Right lobe of liver (tissue), 6 donors: ENCODE measurements at regions not wholly inside any gene's neighbourhood (a gene's known extent, or its start where the extent isn't known, plus 50 kb on each side); places are given as distances from the start of the nearest gene placed in this dataset.

ENCODE experiments used
- ATAC-seq, 4 donors: fragments of 200-7000 bp; cut with Tn5 transposase; one replicate each; pipeline ENCODE4 v1.9.1; 2020; ENCODE audit warnings: mild to moderate bottlenecking in 4 of 4, moderate library complexity in 4 of 4
- DNase-seq, 3 donors: peaks; one replicate each; pipeline ENCODE4 v3.0.0-alpha.2; 2020
- H3K27ac ChIP-seq, 3 donors: fragments of 200-600 bp; one replicate each; pipeline ENCODE4 v1.8.0; 2022
- H3K27me3 ChIP-seq, 2 donors: fragments of 200-600 bp; one replicate each; pipeline ENCODE4 v1.8.0; 2022
- H3K36me3 ChIP-seq, 4 donors: fragments of 200-600 bp; sonication (generic) in 1 of 4; one replicate each; pipeline versions ENCODE4 v1.5.1 to v1.8.0; 2017 to 2022; ENCODE audit warnings: control low read depth in 1 of 4
- H3K4me1 ChIP-seq, 4 donors: fragments of 200-600 bp; sonication (generic) in 1 of 4; one replicate each; pipeline versions ENCODE4 v1.5.1 to v1.8.0; 2017 to 2022; ENCODE audit warnings: control low read depth in 1 of 4
- H3K4me3 ChIP-seq, 3 donors: fragments of 200-600 bp; one replicate each; pipeline ENCODE4 v1.8.0; 2022
- H3K9me3 ChIP-seq, 4 donors: fragments of 200-600 bp; sonication (generic) in 1 of 4; one replicate each; pipeline versions ENCODE4 v1.5.1 to v1.8.0; 2017 to 2022; ENCODE audit warnings: control low read depth in 1 of 4
- CTCF ChIP-seq, 4 donors: fragments of 200-600 bp in 3 of 4; fragments of 450-650 bp in 1 of 4; IDR thresholded peaks; one replicate each; pipeline versions ENCODE4 v1.5.1 to v1.8.0; 2016 to 2022; ENCODE audit warnings: antibody characterized with exemption in 4 of 4, mild to moderate bottlenecking in 2 of 4
- POLR2A ChIP-seq: fragments of 450-650 bp; IDR thresholded peaks from one replicate; pipeline ENCODE4 v1.6.1; 2017; ENCODE audit warnings: antibody characterized with exemption, mild to moderate bottlenecking
- WGBS: methylation state at CpG from one replicate; pipeline ENCODE4 v1.1.6; 2018; ENCODE audit warnings: low coverage, low lambda C conversion rate; ENCODE audit not compliant: insufficient coverage; ENCODE audit errors: missing lambda C conversion rate; 5-methylcytosine and 5-hydroxymethylcytosine counted together
- intact Hi-C, 2 donors: fragments of 100-400 bp; cut with DNase I; formaldehyde crosslinking; loops; one replicate each; pipeline versions ENCODE4 v1.11.2 to v1.14.1; 2022
- donor health status: DM: no; HTN: yes; CAD: no.
- donor health status: DM: no; HTN: no; CAD: no.
- donor health status: DM: no; HTN: no; CAD: no.
- donor health status: DM: no; HTN: yes; CAD: no.
- donor health status: DM: no; HTN: yes; CAD: no.

DNA sequence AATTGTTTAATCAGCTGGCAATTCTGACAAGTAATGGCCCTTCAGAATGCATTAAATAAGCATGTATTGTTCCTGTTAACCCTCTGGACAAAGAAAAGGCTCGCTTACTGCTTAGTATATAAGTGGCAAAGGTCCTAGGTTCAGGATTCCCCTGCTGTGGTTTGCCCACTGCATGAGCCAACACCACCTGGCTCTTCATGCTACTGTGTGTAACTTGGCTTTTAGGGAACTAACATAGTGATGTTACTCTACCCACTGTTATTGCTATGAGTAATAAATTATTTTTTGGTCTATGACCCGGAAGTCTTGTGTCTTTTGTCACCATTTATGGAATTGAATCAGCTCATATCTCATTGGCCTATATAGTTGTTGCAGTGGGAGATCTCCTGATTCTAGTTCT, 791.7 kb upstream of the PHF14 start:
- intact Hi-C loops: no loop called here

GRCh38 chr7:10192074-10192473, 781.6 kb upstream of the PHF14 start:
- Histone ChIP-seq H3K9me3 (no peaks in the 10 kb centered on the region), H3K4me3 (no peak overlapping the region), H3K4me1 (peaks cover 0 to 3% (median 0%) of the 10 kb centered on the region in 4 donors), H3K27me3 (no peaks in the 10 kb centered on the region), H3K36me3 (no peaks in the 10 kb centered on the region), H3K27ac (no peak overlapping the region)
- no peak for DNase-seq
- intact Hi-C loops: no loop called here
- ATAC-seq: no peak
- WGBS: 62% methylated on average over 3 of the region's 3 CpGs
- TF ChIP-seq POLR2A: no peak
- no peak for TF ChIP-seq CTCF (IDR thresholded peaks at IDR 0.05)

More for the DNA sequence above, 791.7 kb upstream of the PHF14 start:
- Histone ChIP-seq H3K36me3 (no peaks in the 10 kb centered on the region), H3K27me3 (no peaks in the 10 kb centered on the region), H3K4me3 (no peak overlapping the region), H3K27ac (no peak overlapping the region), H3K9me3 (no peaks in the 10 kb centered on the region), H3K4me1 (no peaks in the 10 kb centered on the region)
- 42% methylated on average over 2 of the region's 2 CpGs for WGBS
- no peak for ATAC-seq
- no peak for TF ChIP-seq POLR2A
- no peak for TF ChIP-seq CTCF (IDR thresholded peaks at IDR 0.05)
- DNase-seq: no peak

- no peaks in the 10 kb centered on the region for H3K9me3 ChIP-seq
- H3K4me1 ChIP-seq: no peaks in the 10 kb centered on the region
- TF ChIP-seq CTCF (IDR thresholded peaks at IDR 0.05) (no peak), POLR2A (no peak)
- 33% methylated on average over 1 of the region's 1 CpG for WGBS
- no peak overlapping the region for H3K4me3 ChIP-seq
- H3K27me3 ChIP-seq: no peaks in the 10 kb centered on the region
- H3K36me3 ChIP-seq: no peaks in the 10 kb centered on the region
- no peak overlapping the region for H3K27ac ChIP-seq
- intact Hi-C loops: no loop called here
- DNase-seq (no peak), ATAC-seq (no peak)
These were observed 768.0 kb upstream of the PHF14 start for GRCh38 chr7:10205696-10206095.

DNA sequence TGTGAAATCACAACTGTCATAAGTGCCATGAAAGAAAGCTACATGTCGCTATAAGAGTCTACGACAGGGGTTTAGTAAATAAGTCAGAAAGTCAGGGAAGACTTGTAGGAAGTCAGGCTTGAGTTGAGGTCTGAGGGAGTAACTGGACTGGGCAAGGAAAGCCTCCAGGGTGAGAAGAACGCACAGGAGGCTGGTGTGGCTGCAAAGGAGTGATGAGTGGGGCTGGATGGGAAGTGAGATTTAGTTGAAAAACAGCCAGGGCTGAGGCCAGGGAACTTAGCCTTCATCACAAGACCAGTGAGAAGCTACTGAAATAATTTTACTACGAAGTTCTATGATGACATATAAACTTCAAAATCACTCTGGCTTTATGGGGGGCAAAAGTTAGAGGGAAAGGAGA, 763.7 kb upstream of the PHF14 start:
- Histone ChIP-seq H3K4me1 (no peaks in the 10 kb centered on the region), H3K27me3 (no peaks in the 10 kb centered on the region), H3K9me3 (no peaks in the 10 kb centered on the region), H3K36me3 (no peaks in the 10 kb centered on the region), H3K27ac (no peak overlapping the region), H3K4me3 (no peak overlapping the region)
- DNase-seq (no peak), ATAC-seq (no peak)
- WGBS: 45% methylated on average over 4 of the region's 4 CpGs
- intact Hi-C loops: no loop called here
- TF ChIP-seq CTCF (IDR thresholded peaks at IDR 0.05) (no peak), POLR2A (no peak)

- 40% methylated on average over 1 of the region's 1 CpG for WGBS
- no peak for ATAC-seq
- no peaks in the 10 kb centered on the region for H3K36me3 ChIP-seq
These were observed 762.7 kb upstream of the PHF14 start for GRCh38 chr7:10211016-10211415.

More at GRCh38 chr7:10211016-10211415, 762.7 kb upstream of the PHF14 start:
- no peak overlapping the region for H3K4me3 ChIP-seq
- no peaks in the 10 kb centered on the region for H3K4me1 ChIP-seq
- intact Hi-C loops: no loop called here
- H3K9me3 ChIP-seq: no peaks in the 10 kb centered on the region
- no peak for DNase-seq
- no peaks in the 10 kb centered on the region for H3K27me3 ChIP-seq
- no peak overlapping the region for H3K27ac ChIP-seq
- TF ChIP-seq POLR2A (no peak), CTCF (IDR thresholded peaks at IDR 0.05) (no peak)
